ENCODE measurements at regions not wholly inside any gene's neighbourhood (a gene's known extent, or its start where the extent isn't known, plus 50 kb on each side); places are given as distances from the start of the nearest gene placed in this dataset.

DNA sequence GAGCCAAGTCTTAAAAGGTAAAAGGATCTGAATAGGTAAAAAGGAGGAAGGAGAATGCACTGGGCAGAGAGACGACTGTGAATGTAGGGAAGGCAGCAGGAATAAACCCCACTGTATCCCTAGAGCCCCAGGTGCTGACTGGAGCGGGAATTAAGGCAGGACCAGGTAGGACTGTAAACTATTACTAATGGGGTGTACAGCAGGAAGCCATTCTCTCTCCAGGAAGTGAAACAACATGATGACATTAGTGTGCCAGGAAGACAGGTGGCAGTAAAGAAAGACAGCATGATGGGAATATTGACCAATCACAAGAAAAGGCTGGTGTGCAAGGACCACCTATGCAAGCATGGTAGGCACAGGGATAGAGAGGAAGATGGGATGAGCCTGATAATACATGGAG, 433.0 kb downstream of the DNAH5 start:
- no peaks in the 10 kb centered on the region for H3K36me3 ChIP-seq (ENCODE audit: control insufficient read depth in 2 of 4, insufficient read depth in 4 of 4, low read length in 3 of 4)
- H4K91ac ChIP-seq (replicated peaks; ENCODE audit: insufficient read length, low read length): no peak overlapping the region
- H3K4me1 ChIP-seq (replicated peaks in 1 of 4; ENCODE audit: control insufficient read depth in 3 of 4, insufficient read depth in 4 of 4, low read length in 3 of 4): no peaks in the 10 kb centered on the region
- H2BK20ac ChIP-seq (ENCODE audit: low read length): no peak overlapping the region
- no peak overlapping the region for H2AK5ac ChIP-seq (ENCODE audit: low read depth, low read length)
- FAIRE-seq (no peak), DNase-seq (ENCODE audit: low read depth in 1 of 2, low spot score in 2 of 2) (no peak)
- H3K56ac ChIP-seq (replicated peaks; ENCODE audit: insufficient read length, low read depth, low read length): no peak overlapping the region
- no peak overlapping the region for H2BK15ac ChIP-seq (ENCODE audit: low read length)
- H2BK5ac ChIP-seq (ENCODE audit: low read depth, low read length): no peak overlapping the region
- no peak overlapping the region for H3K27ac ChIP-seq (ENCODE audit: low read depth, low read length)
- H3K4me2 ChIP-seq (ENCODE audit: insufficient read depth in 1 of 2, low read depth in 2 of 2, low read length in 2 of 2): no peak overlapping the region
- no peaks in the 10 kb centered on the region for H3K9me3 ChIP-seq (ENCODE audit: insufficient read depth in 2 of 2, low read depth in 1 of 2, low read length in 1 of 2)
- H2BK12ac ChIP-seq (ENCODE audit: low read depth, low read length): no peak overlapping the region
- no peak overlapping the region for H3K23ac ChIP-seq (ENCODE audit: insufficient read length)
- H4K8ac ChIP-seq (ENCODE audit: extremely low read depth, insufficient read depth, low read length): no peak overlapping the region
- H3K18ac ChIP-seq (ENCODE audit: extremely low read depth, low read length): no peak overlapping the region
- no peaks in the 10 kb centered on the region for H3K23me2 ChIP-seq (ENCODE audit: low read depth, low read length)
- H4K20me1 ChIP-seq (replicated peaks in 1 of 2; ENCODE audit: control insufficient read depth in 1 of 2, insufficient read depth in 2 of 2, low read length in 2 of 2): no peaks in the 10 kb centered on the region
- no peaks in the 10 kb centered on the region for H3K79me1 ChIP-seq (ENCODE audit: low read depth, low read length)
- 92% methylated on average over 2 of the region's 2 CpGs; no CpG with 5 or more reads in 1 of the 2 experiments for WGBS, 2 experiments (ENCODE audit: extremely low coverage in 1 of 2, insufficient coverage in 1 of 2, insufficient read length in 1 of 2, insufficient replicate concordance in 2 of 2, low coverage in 1 of 2, low lambda C conversion rate in 2 of 2, missing lambda C conversion rate in 1 of 2)
- POLR2A ChIA-PET (ENCODE audit: partially characterized antibody): no interaction called here
- no peak overlapping the region for H4K5ac ChIP-seq (ENCODE audit: insufficient read length, low read depth, low read length)
- CTCF ChIA-PET (ENCODE audit: partially characterized antibody): no interaction called here
- H3K4ac ChIP-seq (replicated peaks; ENCODE audit: insufficient read length, low read depth, low read length): no peak overlapping the region
- TF ChIP-seq JUN (IDR thresholded peaks at IDR 0.05; ENCODE audit: low read depth, low read length) (no peak), CTBP2 (IDR thresholded peaks at IDR 0.05; ENCODE audit: borderline replicate concordance, insufficient read depth, insufficient read length, low read length) (no peak), MAFK (IDR thresholded peaks at IDR 0.05; ENCODE audit: low read depth, low read length) (no peak), HDAC6 (IDR thresholded peaks at IDR 0.05; ENCODE audit: low read depth, low read length) (no peak), CEBPB (IDR thresholded peaks at IDR 0.05; ENCODE audit: low read depth, low read length) (no peak), PHF8 (conservative IDR thresholded peaks at IDR 0.05; ENCODE audit: low read depth, low read length) (no peak), TAF1 (IDR thresholded peaks at IDR 0.05; ENCODE audit: low read depth, low read length) (no peak), CBX8 (IDR thresholded peaks at IDR 0.05; ENCODE audit: borderline replicate concordance, low read depth, low read length) (no peak), TCF12 (IDR thresholded peaks at IDR 0.05; ENCODE audit: low read depth, low read length) (no peak), EZH2 (IDR thresholded peaks at IDR 0.05; ENCODE audit: low read depth, low read length, severe bottlenecking) (no peak), TAF7 (optimal IDR thresholded peaks at IDR 0.05; ENCODE audit: borderline replicate concordance, low read depth, low read length) (no peak), RBBP5 (IDR thresholded peaks at IDR 0.05; ENCODE audit: borderline replicate concordance, low read depth, low read length) (no peak), KDM1A (IDR thresholded peaks at IDR 0.05; ENCODE audit: borderline replicate concordance, low read length) (no peak), POLR2A (IDR thresholded peaks at IDR 0.05; ENCODE audit: control extremely low read depth in 1 of 2, low read depth in 2 of 2, low read length in 2 of 2) (no peak), EP300 (IDR thresholded peaks at IDR 0.05; ENCODE audit: borderline replicate concordance in 1 of 2, low read depth in 2 of 2, low read length in 2 of 2) (no peak), RXRA (IDR thresholded peaks at IDR 0.05; ENCODE audit: insufficient read depth, low read depth, low read length) (no peak)
- H2BK120ac ChIP-seq (replicated peaks; ENCODE audit: low read depth, low read length): no peak overlapping the region
- no peak overlapping the region for H3K9ac ChIP-seq (replicated peaks in 1 of 4; ENCODE audit: extremely low read depth in 1 of 4, low read depth in 3 of 4, low read length in 3 of 4)
- H3K14ac ChIP-seq (ENCODE audit: insufficient read length): no peak overlapping the region
- H3K4me3 ChIP-seq (ENCODE audit: extremely low read depth in 1 of 4, insufficient read depth in 2 of 4, low read depth in 3 of 4, low read length in 4 of 4): no peak overlapping the region
- H3K79me2 ChIP-seq (ENCODE audit: control insufficient read depth in 1 of 2, insufficient read depth in 2 of 2, low read length in 2 of 2): no peaks in the 10 kb centered on the region
- H2AFZ ChIP-seq (ENCODE audit: low read length): no peak overlapping the region
- H3K27me3 ChIP-seq (replicated peaks in 1 of 4; ENCODE audit: control insufficient read depth in 3 of 4, extremely low read depth in 1 of 4, insufficient read depth in 3 of 4, low read length in 3 of 4): no peaks in the 10 kb centered on the region

Measured in H1 (cell line).